ENCODE measurements at regions not wholly inside any gene's neighbourhood (a gene's known extent, or its start where the extent isn't known, plus 50 kb on each side); places are given as distances from the start of the nearest gene placed in this dataset.

DNA sequence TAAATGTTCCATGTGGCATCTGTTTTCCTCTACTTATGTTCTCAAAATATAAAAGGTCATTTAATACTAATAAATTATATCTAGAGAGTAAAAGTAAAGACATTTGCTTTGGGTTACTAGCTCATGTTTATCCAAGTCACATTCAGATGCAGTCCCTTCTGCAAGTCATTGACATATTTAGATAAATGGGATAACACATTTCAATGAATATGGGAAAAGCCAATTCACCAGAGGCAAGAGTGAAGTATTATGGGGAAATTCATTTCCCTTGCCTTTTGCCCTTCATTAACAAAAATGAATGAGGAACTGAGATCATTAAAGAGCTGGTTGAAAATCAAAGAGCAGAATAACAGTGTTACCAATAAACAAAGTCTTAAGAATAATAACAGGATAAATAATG is 306.2 kb upstream of the FSTL5 start:
- TF ChIP-seq CTCF (IDR thresholded peaks at IDR 0.05; ENCODE audit: low read depth, low read length) (no peak), POLR2A (IDR thresholded peaks at IDR 0.05; ENCODE audit: extremely low read depth, insufficient read length) (no peak)

Measured in NB4 (cell line).